ENCODE measurements at regions not wholly inside any gene's neighbourhood (a gene's known extent, or its start where the extent isn't known, plus 50 kb on each side); places are given as distances from the start of the nearest gene placed in this dataset.

- Mint-ChIP-seq H3K27me3 (peaks cover 14% of the 10 kb centered on the region), H3K36me3 (ENCODE audit: insufficient read depth) (peaks cover 5% of the 10 kb centered on the region), H3K9me3 (ENCODE audit: low read depth) (peaks cover 16% of the 10 kb centered on the region), H3K27ac (no peak overlapping the region), H3K4me3 (ENCODE audit: low read depth) (no peak overlapping the region), H3K4me1 (ENCODE audit: low read depth) (no peaks in the 10 kb centered on the region)
- DNase-seq (ENCODE audit: low spot score, unreplicated experiment): no peak
- no peak for TF ChIP-seq CTCF (IDR thresholded peaks at IDR 0.05; ENCODE audit: unreplicated experiment)
Measured at GRCh38 chr2:128710729-128711128, 392.1 kb upstream of the HS6ST1 start.

GRCh38 chr2:128714285-128714684, 395.6 kb upstream of the HS6ST1 start:
- Mint-ChIP-seq H3K27ac (no peak overlapping the region), H3K36me3 (ENCODE audit: insufficient read depth) (no peaks in the 10 kb centered on the region), H3K9me3 (ENCODE audit: low read depth) (no peaks in the 10 kb centered on the region), H3K27me3 (peaks cover 31% of the 10 kb centered on the region), H3K4me1 (ENCODE audit: low read depth) (no peaks in the 10 kb centered on the region), H3K4me3 (ENCODE audit: low read depth) (no peak overlapping the region)
- no peak for TF ChIP-seq CTCF (IDR thresholded peaks at IDR 0.05; ENCODE audit: unreplicated experiment)
- no peak for DNase-seq (ENCODE audit: low spot score, unreplicated experiment)

GRCh38 chr2:128714851-128715312, 396.2 kb upstream of the HS6ST1 start:
- no peak for DNase-seq (ENCODE audit: low spot score, unreplicated experiment)
- no peak overlapping the region for H3K4me3 Mint-ChIP-seq (ENCODE audit: low read depth)
- H3K4me1 Mint-ChIP-seq (ENCODE audit: low read depth): no peaks in the 10 kb centered on the region
- H3K27ac Mint-ChIP-seq: no peak overlapping the region
- H3K36me3 Mint-ChIP-seq (ENCODE audit: insufficient read depth): no peaks in the 10 kb centered on the region
- peaks cover 31% of the 10 kb centered on the region for H3K27me3 Mint-ChIP-seq
- H3K9me3 Mint-ChIP-seq (ENCODE audit: low read depth): no peaks in the 10 kb centered on the region
- TF ChIP-seq CTCF (IDR thresholded peaks at IDR 0.05; ENCODE audit: unreplicated experiment): peak; percentile 20

GRCh38 chr2:128715360-128715759, 396.7 kb upstream of the HS6ST1 start:
- no peaks in the 10 kb centered on the region for H3K36me3 Mint-ChIP-seq (ENCODE audit: insufficient read depth)

GRCh38 chr2:128716299-128716721, 397.6 kb upstream of the HS6ST1 start:
- Mint-ChIP-seq H3K4me3 (ENCODE audit: low read depth) (no peak overlapping the region), H3K4me1 (ENCODE audit: low read depth) (no peaks in the 10 kb centered on the region), H3K27ac (no peak overlapping the region), H3K9me3 (ENCODE audit: low read depth) (no peaks in the 10 kb centered on the region), H3K36me3 (ENCODE audit: insufficient read depth) (no peaks in the 10 kb centered on the region), H3K27me3 (peaks cover 28% of the 10 kb centered on the region)
- no peak for DNase-seq (ENCODE audit: low spot score, unreplicated experiment)
- TF ChIP-seq CTCF (IDR thresholded peaks at IDR 0.05; ENCODE audit: unreplicated experiment): no peak

More at GRCh38 chr2:128715360-128715759, 396.7 kb upstream of the HS6ST1 start:
- no peaks in the 10 kb centered on the region for H3K9me3 Mint-ChIP-seq (ENCODE audit: low read depth)
- H3K4me3 Mint-ChIP-seq (ENCODE audit: low read depth): no peak overlapping the region
- no peaks in the 10 kb centered on the region for H3K4me1 Mint-ChIP-seq (ENCODE audit: low read depth)
- H3K27me3 Mint-ChIP-seq: peaks cover 29% of the 10 kb centered on the region
- TF ChIP-seq CTCF (IDR thresholded peaks at IDR 0.05; ENCODE audit: unreplicated experiment): no peak
- DNase-seq (ENCODE audit: low spot score, unreplicated experiment): no peak
- no peak overlapping the region for H3K27ac Mint-ChIP-seq
